Mesothelial cell of epicardium (in vitro differentiated cells): ENCODE measurements at regions not wholly inside any gene's neighbourhood (a gene's known extent, or its start where the extent isn't known, plus 50 kb on each side); places are given as distances from the start of the nearest gene placed in this dataset.

Experiments used
- DNase-seq, 2 experiments: peaks; one replicate each; pipeline ENCODE4 v3.0.0; 2021; ENCODE audit warnings: low spot score in 2 of 2; ENCODE audit not compliant: unreplicated experiment in 2 of 2
- H3K27ac Mint-ChIP-seq: 2 replicates; pipeline ENCODE4 v1.8.0; 2021; ENCODE audit warnings: mixed read lengths
- H3K27me3 Mint-ChIP-seq: 2 replicates; pipeline ENCODE4 v1.8.0; 2021; ENCODE audit warnings: low read depth, mixed read lengths
- H3K36me3 Mint-ChIP-seq: 2 replicates; pipeline ENCODE4 v1.8.0; 2021; ENCODE audit warnings: mixed read lengths
- H3K4me1 Mint-ChIP-seq: 2 replicates; pipeline ENCODE4 v1.8.0; 2021; ENCODE audit warnings: mixed read lengths
- H3K4me3 Mint-ChIP-seq: 2 replicates; pipeline ENCODE4 v1.8.0; 2021; ENCODE audit warnings: mild to moderate bottlenecking, moderate library complexity, mixed read lengths
- H3K9me3 Mint-ChIP-seq: 2 replicates; pipeline ENCODE4 v1.8.0; 2021; ENCODE audit warnings: mixed read lengths
- TF ChIP-seq, protein P1 (sequence below): fragments of 200-600 bp; sonication (generic); IDR thresholded peaks from one replicate; pipeline ENCODE4 v1.5.0; 2021; ENCODE audit warnings: antibody characterized with exemption; ENCODE audit not compliant: unreplicated experiment

DNA sequence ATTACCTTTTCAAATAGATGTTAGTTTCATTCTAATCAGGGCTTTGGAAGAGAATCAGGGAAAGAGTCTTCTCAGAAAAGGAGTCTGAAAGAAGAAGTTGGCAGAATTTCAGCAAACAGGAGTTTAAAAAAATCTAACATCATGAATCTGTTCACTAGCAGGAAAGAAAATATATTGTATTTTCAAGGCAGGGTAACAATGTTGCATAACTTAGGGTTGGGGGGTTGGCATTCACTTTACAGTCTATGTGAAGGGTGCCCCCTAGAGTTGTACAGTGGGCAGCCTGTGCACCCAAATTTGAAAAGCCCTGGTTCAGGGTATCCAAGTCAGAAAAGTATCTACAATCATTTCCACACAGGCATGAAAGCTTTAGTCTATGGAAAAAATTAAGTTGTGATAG is 348.4 kb upstream of the SLC30A5 start:
- TF ChIP-seq, protein P1, sequence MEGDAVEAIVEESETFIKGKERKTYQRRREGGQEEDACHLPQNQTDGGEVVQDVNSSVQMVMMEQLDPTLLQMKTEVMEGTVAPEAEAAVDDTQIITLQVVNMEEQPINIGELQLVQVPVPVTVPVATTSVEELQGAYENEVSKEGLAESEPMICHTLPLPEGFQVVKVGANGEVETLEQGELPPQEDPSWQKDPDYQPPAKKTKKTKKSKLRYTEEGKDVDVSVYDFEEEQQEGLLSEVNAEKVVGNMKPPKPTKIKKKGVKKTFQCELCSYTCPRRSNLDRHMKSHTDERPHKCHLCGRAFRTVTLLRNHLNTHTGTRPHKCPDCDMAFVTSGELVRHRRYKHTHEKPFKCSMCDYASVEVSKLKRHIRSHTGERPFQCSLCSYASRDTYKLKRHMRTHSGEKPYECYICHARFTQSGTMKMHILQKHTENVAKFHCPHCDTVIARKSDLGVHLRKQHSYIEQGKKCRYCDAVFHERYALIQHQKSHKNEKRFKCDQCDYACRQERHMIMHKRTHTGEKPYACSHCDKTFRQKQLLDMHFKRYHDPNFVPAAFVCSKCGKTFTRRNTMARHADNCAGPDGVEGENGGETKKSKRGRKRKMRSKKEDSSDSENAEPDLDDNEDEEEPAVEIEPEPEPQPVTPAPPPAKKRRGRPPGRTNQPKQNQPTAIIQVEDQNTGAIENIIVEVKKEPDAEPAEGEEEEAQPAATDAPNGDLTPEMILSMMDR, result no peak
- Mint-ChIP-seq H3K27me3 (no peaks in the 10 kb centered on the region), H3K4me3 (no peak overlapping the region), H3K36me3 (no peaks in the 10 kb centered on the region), H3K27ac (peak overlapping the region; percentile 27), H3K4me1 (peaks cover 42% of the 10 kb centered on the region), H3K9me3 (no peaks in the 10 kb centered on the region)
- DNase-seq, result no peak

DNA sequence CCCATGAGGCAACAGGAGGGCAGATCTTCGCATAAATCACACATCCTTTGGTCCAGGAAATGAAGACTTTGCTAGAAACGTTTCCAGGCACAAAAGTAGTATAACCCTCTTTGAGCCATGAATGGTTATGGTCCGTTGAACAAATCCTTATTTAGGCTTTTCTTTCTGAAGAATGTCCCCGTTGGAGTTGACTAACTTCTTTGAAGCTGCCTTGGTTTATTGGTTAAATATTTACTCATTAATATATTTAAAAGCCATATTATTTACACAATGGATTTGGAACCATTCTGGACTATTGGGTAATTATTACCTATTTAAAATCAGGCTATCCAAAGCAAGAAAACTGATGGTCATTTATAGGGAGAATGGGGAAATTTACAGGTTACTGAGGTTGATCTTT is 347.6 kb upstream of the SLC30A5 start:
- H3K36me3 Mint-ChIP-seq, result no peaks in the 10 kb centered on the region
- peaks cover 42% of the 10 kb centered on the region for H3K4me1 Mint-ChIP-seq
- no peak for DNase-seq
- H3K27ac Mint-ChIP-seq, result no peak overlapping the region
- TF ChIP-seq, protein P1, result no peak
- H3K27me3 Mint-ChIP-seq, result peaks cover 2% of the 10 kb centered on the region
- H3K9me3 Mint-ChIP-seq, result no peaks in the 10 kb centered on the region
- no peak overlapping the region for H3K4me3 Mint-ChIP-seq

DNA sequence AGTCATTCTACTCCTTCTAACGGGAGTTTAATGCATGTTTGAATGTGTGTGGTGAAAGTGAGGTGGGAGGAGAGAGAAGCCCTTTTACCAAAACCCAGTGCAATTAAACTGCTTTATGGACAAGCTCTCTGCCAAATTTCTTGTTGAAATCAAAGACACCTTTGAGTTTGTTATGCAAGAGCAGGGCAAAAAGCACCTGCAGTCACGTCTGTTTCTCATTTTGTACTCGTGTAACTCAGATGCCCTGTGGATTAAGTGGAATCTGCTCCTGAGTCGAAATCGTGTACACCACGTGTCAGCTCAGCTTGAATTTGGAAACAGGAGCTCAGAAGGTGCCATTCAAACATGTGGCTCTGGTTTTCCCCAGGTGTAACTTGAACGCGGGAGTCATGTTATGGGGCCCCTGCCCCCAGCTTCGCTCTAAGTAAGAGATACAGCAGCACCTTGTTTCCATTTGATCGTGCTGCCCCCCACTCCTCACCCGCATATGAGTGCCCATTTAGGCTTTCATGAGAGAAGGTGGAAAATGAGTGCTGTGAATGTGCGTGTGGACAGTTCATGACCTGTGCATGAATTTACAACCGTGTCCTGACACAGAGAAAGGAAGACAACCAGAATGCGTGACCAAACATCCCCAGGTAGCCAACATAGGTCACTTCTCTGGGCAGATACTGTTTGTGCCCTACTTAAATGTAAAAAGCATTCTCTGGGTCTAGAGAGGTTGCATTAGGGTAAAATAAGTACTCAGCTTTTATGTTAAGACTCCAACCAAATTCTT is 347.0 kb upstream of the SLC30A5 start:
- Mint-ChIP-seq H3K4me1 (peaks cover 42% of the 10 kb centered on the region), H3K27me3 (peaks cover 3% of the 10 kb centered on the region), H3K27ac (peak overlapping the region; percentile 45), H3K9me3 (no peaks in the 10 kb centered on the region), H3K36me3 (no peaks in the 10 kb centered on the region), H3K4me3 (no peak overlapping the region)
- TF ChIP-seq, protein P1, result no peak
- no peak for DNase-seq

DNA sequence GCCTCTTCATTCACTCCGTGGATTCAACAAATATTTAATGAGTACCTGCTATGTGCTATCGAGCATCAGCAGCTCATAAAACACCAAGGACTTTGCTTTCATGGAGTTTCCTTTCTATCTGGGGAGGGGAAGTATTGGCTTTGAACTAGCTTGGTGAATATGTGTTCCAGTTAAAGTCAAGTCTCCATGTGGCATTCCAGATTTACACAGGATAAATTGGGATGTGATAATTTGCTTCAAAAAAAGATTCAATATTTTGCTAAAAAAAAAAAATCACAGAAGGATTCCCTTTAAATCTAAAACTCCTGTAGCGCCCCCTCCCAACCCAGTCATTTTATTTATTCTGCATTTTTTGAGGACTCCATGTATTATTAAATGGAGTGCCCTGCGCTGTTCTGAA is 346.3 kb upstream of the SLC30A5 start:
- H3K36me3 Mint-ChIP-seq, result no peaks in the 10 kb centered on the region
- no peak for DNase-seq
- TF ChIP-seq, protein P1, result no peak
- peaks cover 3% of the 10 kb centered on the region for H3K27me3 Mint-ChIP-seq
- H3K4me1 Mint-ChIP-seq, result peaks cover 42% of the 10 kb centered on the region
- H3K27ac Mint-ChIP-seq, result peak overlapping the region; percentile 45
- no peaks in the 10 kb centered on the region for H3K9me3 Mint-ChIP-seq
- H3K4me3 Mint-ChIP-seq, result no peak overlapping the region

DNA sequence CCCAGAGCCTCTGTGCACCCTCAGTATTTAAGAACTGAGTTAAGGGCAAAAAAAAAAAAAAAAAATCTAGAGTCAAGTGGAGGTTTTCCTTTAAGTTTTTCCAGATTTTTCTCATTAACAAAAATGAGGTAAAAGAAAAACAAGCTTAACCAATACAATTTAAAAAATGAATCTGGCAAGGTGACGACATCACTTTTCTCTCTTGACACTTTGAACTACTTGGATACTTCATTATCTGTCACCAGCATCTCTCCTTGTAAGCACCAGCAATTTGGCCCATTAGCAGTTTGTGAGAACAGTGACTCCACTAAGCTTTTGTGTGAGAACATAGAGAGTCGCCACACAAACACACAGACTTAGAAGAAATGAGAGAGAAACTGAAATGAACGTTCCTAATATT is 345.7 kb upstream of the SLC30A5 start:
- Mint-ChIP-seq H3K27me3 (peaks cover 3% of the 10 kb centered on the region), H3K27ac (no peak overlapping the region), H3K4me1 (peaks cover 42% of the 10 kb centered on the region), H3K4me3 (no peak overlapping the region), H3K36me3 (no peaks in the 10 kb centered on the region), H3K9me3 (no peaks in the 10 kb centered on the region)
- no peak for DNase-seq
- TF ChIP-seq, protein P1, result no peak
